SK-N-SH (cell line): ENCODE measurements at regions not wholly inside any gene's neighbourhood (a gene's known extent, or its start where the extent isn't known, plus 50 kb on each side); places are given as distances from the start of the nearest gene placed in this dataset.

ENCODE experiments used
- CTCF ChIA-PET: fragments of 300-600, 350-600 bp; formaldehyde crosslinking; extraction: SDS; loops from one replicate; lab custom pipeline; 2021; lab: Yijun Ruan, JAX
- POLR2A ChIA-PET: fragments of 350-600 bp; sonication (Branson Sonifier 250); formaldehyde crosslinking; extraction: SDS; loops from one replicate; lab custom pipeline; 2020; ENCODE audit warnings: antibody characterized with exemption, inconsistent platforms; lab: Yijun Ruan, JAX
- DNase-seq: peaks from one replicate; pipeline ENCODE4 v3.0.0; 2012
- H2AFZ ChIP-seq: fragments of 200-600 bp; sonication (generic); 2 replicates; pipeline ENCODE4 v1.8.1; 2016; ENCODE audit warnings: antibody characterized with exemption, mild to moderate bottlenecking, low read depth
- H3F3A ChIP-seq: fragments of 200-600 bp; sonication (generic); replicated peaks from 2 replicates; pipeline ENCODE3; 2016; ENCODE audit warnings: antibody characterized with exemption, mild to moderate bottlenecking; ENCODE audit not compliant: insufficient read depth
- H3K27ac ChIP-seq, 2 experiments: fragments of 200-500 bp in 1 of 2; fragments of 200-600 bp in 1 of 2; sonication (Bioruptor generic) in 1 of 2; sonication (generic), shearing (Covaris generic) in 1 of 2; 2 replicates each; pipeline versions ENCODE4 v1.5.1 to v1.6.1; 2014 to 2016; ENCODE audit warnings: low read depth in 2 of 2, inconsistent platforms in 1 of 2, low read length in 1 of 2, mild to moderate bottlenecking in 1 of 2, mixed read lengths in 1 of 2
- H3K27me3 ChIP-seq: fragments of 200-600 bp; sonication (generic), shearing (Covaris generic); 2 replicates; pipeline ENCODE4 v1.6.1; 2016; ENCODE audit warnings: mixed run types; ENCODE audit not compliant: insufficient read depth
- H3K36me3 ChIP-seq, 2 experiments: fragments of 200-500 bp in 1 of 2; fragments of 200-600 bp in 1 of 2; sonication (Bioruptor generic) in 1 of 2; sonication (generic) in 1 of 2; replicated peaks in 1 of 2; 2 replicates each; pipeline versions ENCODE3 to v1.5.1; 2014 to 2016; ENCODE audit warnings: low read length in 1 of 2, mild to moderate bottlenecking in 1 of 2; ENCODE audit not compliant: insufficient read depth in 2 of 2, control insufficient read depth in 1 of 2
- H3K4me1 ChIP-seq, 2 experiments: fragments of 200-500 bp in 1 of 2; fragments of 200-600 bp in 1 of 2; sonication (Bioruptor generic) in 1 of 2; sonication (generic), shearing (Covaris generic) in 1 of 2; 2 replicates each; pipeline versions ENCODE4 v1.5.1 to v1.6.1; 2014 to 2016; ENCODE audit warnings: low read depth in 1 of 2, low read length in 1 of 2, mixed run types in 1 of 2; ENCODE audit not compliant: insufficient read depth in 2 of 2, control insufficient read depth in 1 of 2
- H3K4me2 ChIP-seq: fragments of 200-600 bp; sonication (generic), shearing (Covaris generic); 2 replicates; pipeline ENCODE4 v1.6.1; 2017; ENCODE audit warnings: mixed run types
- H3K4me3 ChIP-seq, 2 experiments: fragments of 200-500 bp in 1 of 2; fragments of 200-600 bp in 1 of 2; sonication (Bioruptor generic) in 1 of 2; sonication (generic), shearing (Covaris generic) in 1 of 2; 2 replicates each; pipeline versions ENCODE4 v1.5.1 to v1.8.1; 2014 to 2016; ENCODE audit warnings: low read depth in 2 of 2, inconsistent platforms in 1 of 2, low read length in 1 of 2, mild to moderate bottlenecking in 1 of 2, mixed read lengths in 1 of 2, moderate library complexity in 1 of 2
- H3K79me2 ChIP-seq: fragments of 200-600 bp; sonication (generic); 2 replicates; pipeline ENCODE4 v1.8.1; 2017; ENCODE audit warnings: mild to moderate bottlenecking; ENCODE audit not compliant: insufficient read depth
- H3K9ac ChIP-seq: fragments of 200-600 bp; sonication (generic); 2 replicates; pipeline ENCODE4 v1.6.1; 2017; ENCODE audit warnings: mixed run types
- H3K9me2 ChIP-seq: fragments of 200-600 bp; sonication (generic); 2 replicates; pipeline ENCODE4 v1.6.1; 2017; ENCODE audit warnings: mixed run types
- H3K9me3 ChIP-seq: fragments of 200-600 bp; sonication (generic); 2 replicates; pipeline ENCODE4 v1.6.1; 2017; ENCODE audit warnings: mixed run types, mild to moderate bottlenecking, moderate library complexity
- H4K20me1 ChIP-seq: fragments of 200-600 bp; sonication (generic); 2 replicates; pipeline ENCODE4 v1.6.1; 2017; ENCODE audit warnings: mild to moderate bottlenecking, mixed run types; ENCODE audit not compliant: insufficient read depth
- ELF1 ChIP-seq: IDR thresholded peaks from 2 replicates; pipeline ENCODE4 v1.4.0; 2012
- EP300 ChIP-seq, 2 experiments: IDR thresholded peaks; 2 replicates each; pipeline versions ENCODE4 v1.4.0 to v1.6.1; 2012; ENCODE audit warnings: borderline replicate concordance in 1 of 2, low read depth in 1 of 2, low read length in 1 of 2
- FOSL2 ChIP-seq: IDR thresholded peaks from 2 replicates; pipeline ENCODE4 v1.4.0; 2012; ENCODE audit warnings: low read depth, mild to moderate bottlenecking, moderate library complexity, borderline replicate concordance
- GATA2 ChIP-seq: sonication (generic); formaldehyde crosslinking; IDR thresholded peaks from 2 replicates; pipeline ENCODE4 v1.5.0; 2020; ENCODE audit warnings: mild to moderate bottlenecking, missing genetic modification reagents
- JUND ChIP-seq: IDR thresholded peaks from 2 replicates; pipeline ENCODE4 v1.4.0; 2012
- MXI1 ChIP-seq: IDR thresholded peaks from 2 replicates; pipeline ENCODE4 v1.6.1; 2012; ENCODE audit warnings: mild to moderate bottlenecking, low read depth, low read length, improper control_type of control experiment
- NFIC ChIP-seq: IDR thresholded peaks from 2 replicates; pipeline ENCODE4 v1.4.0; 2012; ENCODE audit warnings: borderline replicate concordance
- POLR2AphosphoS5 ChIP-seq: IDR thresholded peaks from 2 replicates; pipeline ENCODE4 v1.6.1; 2012; ENCODE audit warnings: low read depth, low read length
- RAD21 ChIP-seq: IDR thresholded peaks from 2 replicates; pipeline ENCODE4 v1.6.1; 2012; ENCODE audit warnings: mild to moderate bottlenecking, low read length
- RCOR1 ChIP-seq: fragments of 150-350 bp; IDR thresholded peaks from 2 replicates; pipeline ENCODE4 v1.6.1; 2017; ENCODE audit warnings: antibody characterized with exemption, low read length
- REST ChIP-seq: IDR thresholded peaks from 2 replicates; pipeline ENCODE4 v1.6.1; 2012; ENCODE audit warnings: mild to moderate bottlenecking, low read depth, low read length, moderate library complexity
- RXRA ChIP-seq: IDR thresholded peaks from 2 replicates; pipeline ENCODE4 v1.4.0; 2012; ENCODE audit warnings: low read depth, mild to moderate bottlenecking, borderline replicate concordance
- TAF1 ChIP-seq: IDR thresholded peaks from 2 replicates; pipeline ENCODE4 v1.6.1; 2012; ENCODE audit warnings: low read depth, mild to moderate bottlenecking, low read length, moderate library complexity, borderline replicate concordance
- TCF12 ChIP-seq: IDR thresholded peaks from 2 replicates; pipeline ENCODE4 v1.4.0; 2012
- TEAD4 ChIP-seq: IDR thresholded peaks from 2 replicates; pipeline ENCODE4 v1.4.0; 2012; ENCODE audit warnings: mild to moderate bottlenecking, borderline replicate concordance; ENCODE audit not compliant: insufficient read depth
- USF1 ChIP-seq: IDR thresholded peaks from 2 replicates; pipeline ENCODE4 v1.4.0; 2012; ENCODE audit warnings: low read depth, borderline replicate concordance
- USF2 ChIP-seq: fragments of 150-350 bp; IDR thresholded peaks from 2 replicates; pipeline ENCODE4 v1.6.1; 2017; ENCODE audit warnings: antibody characterized with exemption, low read length, low read depth, borderline replicate concordance
- ZBTB33 ChIP-seq: IDR thresholded peaks from 2 replicates; pipeline ENCODE4 v1.4.0; 2012; ENCODE audit warnings: low read depth, borderline replicate concordance
- WGBS: methylation state at CpG from one replicate; pipeline ENCODE4 v1.1.6; 2017; ENCODE audit warnings: low lambda C conversion rate; 5-methylcytosine and 5-hydroxymethylcytosine counted together

GRCh38 chr2:59756150-59756549 is 797.3 kb downstream of the BCL11A start:
- Histone ChIP-seq H3K27me3 (no peaks in the 10 kb centered on the region), H3K36me3 (no peaks in the 10 kb centered on the region), H3K9me3 (no peaks in the 10 kb centered on the region), H3K9me2 (no peaks in the 10 kb centered on the region), H3K4me1 (no peaks in the 10 kb centered on the region), H3K4me2 (no peak overlapping the region), H2AFZ (no peak overlapping the region), H3K79me2 (no peaks in the 10 kb centered on the region), H3K4me3 (no peak overlapping the region), H4K20me1 (no peaks in the 10 kb centered on the region), H3F3A (no peaks in the 10 kb centered on the region), H3K27ac (no peak overlapping the region), H3K9ac (no peak overlapping the region)
- ChIA-PET POLR2A (no interaction called here), CTCF (no interaction called here)
- DNase-seq, result no peak
- WGBS, result 26% methylated on average over 5 of the region's 5 CpGs
- TF ChIP-seq GATA2 (CRISPR knock-in tag) (no peak), TEAD4 (no peak), NFIC (no peak)

GRCh38 chr2:59754011-59754735 is 799.3 kb downstream of the BCL11A start:
- no peak overlapping the region for H3K9ac ChIP-seq
- H3K27ac ChIP-seq, result no peak overlapping the region
- no peaks in the 10 kb centered on the region for H3K27me3 ChIP-seq
- CTCF ChIA-PET, result interaction anchor here (0.7 kb wide), 1 partner anchor 754 kb away, joined by 3 read pairs; no protein-coding TSS in a partner anchor
- no peak overlapping the region for H2AFZ ChIP-seq
- POLR2A ChIA-PET, result no interaction called here
- no peak for DNase-seq
- H3K79me2 ChIP-seq, result no peaks in the 10 kb centered on the region
- no peaks in the 10 kb centered on the region for H3K4me1 ChIP-seq
- no peaks in the 10 kb centered on the region for H4K20me1 ChIP-seq
- 46% methylated on average over 9 of the region's 9 CpGs for WGBS
- no peaks in the 10 kb centered on the region for H3K9me2 ChIP-seq
- H3K36me3 ChIP-seq, result no peaks in the 10 kb centered on the region
- TF ChIP-seq ZBTB33, result no peak
- no peak for TF ChIP-seq TCF12
- TF ChIP-seq JUND, result no peak
- TF ChIP-seq TAF1, result no peak
- no peak for TF ChIP-seq ELF1
- no peak for TF ChIP-seq USF2
- no peak for TF ChIP-seq MXI1
- TF ChIP-seq FOSL2, result no peak
- no peak for TF ChIP-seq POLR2AphosphoS5
- no peak for TF ChIP-seq USF1
- TF ChIP-seq TEAD4, result no peak
- TF ChIP-seq REST, result no peak
- TF ChIP-seq RAD21, result no peak
- TF ChIP-seq NFIC, result no peak
- no peak for TF ChIP-seq RCOR1
- no peak for TF ChIP-seq RXRA
- no peak for TF ChIP-seq EP300 (IDR thresholded peaks at IDR 0.05; ENCODE audit: borderline replicate concordance in 1 of 2, low read depth in 1 of 2, low read length in 1 of 2)
- H3F3A ChIP-seq, result no peaks in the 10 kb centered on the region
- H3K4me3 ChIP-seq, result no peak overlapping the region
- no peaks in the 10 kb centered on the region for H3K9me3 ChIP-seq
- no peak overlapping the region for H3K4me2 ChIP-seq
